ENCODE measurements at regions not wholly inside any gene's neighbourhood (a gene's known extent, or its start where the extent isn't known, plus 50 kb on each side); places are given as distances from the start of the nearest gene placed in this dataset.

- no peak for TF ChIP-seq CTCF (IDR thresholded peaks at IDR 0.05; ENCODE audit: insufficient read depth, low read depth, low read length, missing control alignments)
- H3K4me3 ChIP-seq (ENCODE audit: low read length) = no peak overlapping the region
- no peak for DNase-seq (ENCODE audit: low read depth)
Observed at GRCh38 chr13:107843681-107844080, 371.7 kb downstream of the LIG4 start.

DNA sequence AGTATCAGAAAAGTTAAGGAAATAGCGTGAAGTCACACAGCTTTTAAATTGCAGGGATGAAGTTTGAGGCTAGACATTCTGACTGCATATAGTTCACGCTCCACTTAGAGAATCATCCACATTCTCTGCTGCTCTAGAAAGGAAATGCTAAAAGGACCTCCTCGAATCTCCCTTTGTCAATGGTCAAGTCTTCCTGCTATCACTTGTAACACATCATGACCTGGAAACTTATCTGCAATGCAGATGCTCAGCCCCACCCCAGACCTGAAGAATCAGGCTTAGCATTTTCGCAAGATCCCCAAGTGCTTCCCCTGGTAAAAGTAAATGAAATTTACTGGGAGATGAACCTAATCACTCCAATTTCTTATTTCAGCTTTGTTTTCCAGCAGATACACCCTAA lies 372.1 kb downstream of the LIG4 start:
- no peak overlapping the region for H3K4me3 ChIP-seq (ENCODE audit: low read length)
- no peak for TF ChIP-seq CTCF (IDR thresholded peaks at IDR 0.05; ENCODE audit: insufficient read depth, low read depth, low read length, missing control alignments)
- no peak for DNase-seq (ENCODE audit: low read depth)

- DNase-seq (ENCODE audit: low read depth) = no peak
- TF ChIP-seq CTCF (IDR thresholded peaks at IDR 0.05; ENCODE audit: insufficient read depth, low read depth, low read length, missing control alignments) = no peak
- no peak overlapping the region for H3K4me3 ChIP-seq (ENCODE audit: low read length)
Observed at GRCh38 chr13:107842562-107843180, 372.7 kb downstream of the LIG4 start.

GRCh38 chr13:107838588-107839161 lies 376.7 kb downstream of the LIG4 start:
- TF ChIP-seq CTCF (IDR thresholded peaks at IDR 0.05; ENCODE audit: insufficient read depth, low read depth, low read length, missing control alignments) = no peak
- DNase-seq (ENCODE audit: low read depth) = no peak
- H3K4me3 ChIP-seq (ENCODE audit: low read length) = no peak overlapping the region

DNA sequence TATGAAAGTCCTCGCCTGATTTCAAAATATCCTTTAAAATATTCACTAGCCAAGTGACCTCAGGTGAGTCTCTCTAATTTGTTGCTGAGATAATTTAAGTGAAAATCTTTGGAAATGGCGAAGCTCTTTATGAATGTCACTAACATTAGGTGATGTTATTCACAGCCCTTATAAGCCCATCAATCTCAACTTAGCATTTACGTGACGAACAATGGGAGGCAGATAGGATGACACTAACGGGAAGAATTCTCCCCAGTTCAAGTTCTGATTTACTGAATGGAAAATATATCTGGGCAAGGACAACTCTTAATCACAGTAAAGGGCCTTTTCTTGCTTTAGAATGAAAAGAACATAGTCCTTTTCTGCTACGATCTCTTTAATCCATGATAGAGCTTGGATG lies 378.7 kb downstream of the LIG4 start:
- no peak overlapping the region for H3K4me3 ChIP-seq (ENCODE audit: low read length)
- DNase-seq (ENCODE audit: low read depth) = no peak
- no peak for TF ChIP-seq CTCF (IDR thresholded peaks at IDR 0.05; ENCODE audit: insufficient read depth, low read depth, low read length, missing control alignments)

GRCh38 chr13:107835339-107836018 lies 379.9 kb downstream of the LIG4 start:
- TF ChIP-seq CTCF (IDR thresholded peaks at IDR 0.05; ENCODE audit: insufficient read depth, low read depth, low read length, missing control alignments) = no peak
- DNase-seq (ENCODE audit: low read depth) = no peak
- H3K4me3 ChIP-seq (ENCODE audit: low read length) = no peak overlapping the region
